Amniotic epithelial cell (primary cell): ENCODE measurements at regions not wholly inside any gene's neighbourhood (a gene's known extent, or its start where the extent isn't known, plus 50 kb on each side); places are given as distances from the start of the nearest gene placed in this dataset.

Experiments used
- DNase-seq: peaks from one replicate; pipeline ENCODE4 v3.0.0-alpha.2; 2010; ENCODE audit warnings: low read depth

GRCh38 chr11:112401036-112401769 lies 140.5 kb upstream of the PLET1 start:
- no peak for DNase-seq

DNA sequence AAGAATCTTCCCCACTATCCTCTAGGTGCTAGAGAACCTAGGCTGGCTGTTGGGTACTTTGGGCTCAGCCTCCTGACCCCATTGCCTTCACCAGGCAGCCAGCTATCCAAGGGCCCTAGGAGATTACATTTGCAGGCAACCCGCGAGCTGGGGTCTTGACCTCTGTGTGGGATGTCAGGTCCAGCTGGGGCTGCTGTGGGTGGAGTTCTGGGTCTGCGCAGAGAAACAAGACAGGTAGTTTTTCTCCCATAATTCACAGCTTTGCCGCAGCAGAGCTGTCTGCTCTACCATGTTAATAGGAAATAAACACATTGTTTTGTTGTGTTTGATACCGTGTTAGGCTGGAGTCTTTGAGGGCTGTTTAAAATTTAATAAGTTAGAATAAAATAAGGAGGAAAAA lies 142.8 kb upstream of the PLET1 start:
- DNase-seq: no peak

DNA sequence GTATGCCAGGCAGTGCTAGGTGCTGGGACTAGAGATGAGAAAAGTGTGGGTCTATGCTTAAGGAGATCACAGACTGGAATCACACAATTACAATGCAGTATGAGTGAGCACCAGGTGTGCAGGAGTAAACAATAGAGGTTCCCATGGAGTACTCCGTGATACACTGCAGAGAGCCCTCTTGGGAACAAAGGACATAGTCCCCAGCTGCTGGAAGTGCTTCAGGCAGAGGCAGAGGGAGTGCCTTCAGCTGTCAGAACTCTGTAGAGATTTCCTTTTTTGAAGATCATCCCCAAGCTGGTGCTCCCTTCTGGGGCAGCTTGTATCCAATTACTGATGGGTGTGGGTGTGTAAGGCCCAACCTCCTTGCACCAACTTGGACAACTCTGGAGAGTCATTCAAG lies 143.5 kb upstream of the PLET1 start:
- no peak for DNase-seq

DNA sequence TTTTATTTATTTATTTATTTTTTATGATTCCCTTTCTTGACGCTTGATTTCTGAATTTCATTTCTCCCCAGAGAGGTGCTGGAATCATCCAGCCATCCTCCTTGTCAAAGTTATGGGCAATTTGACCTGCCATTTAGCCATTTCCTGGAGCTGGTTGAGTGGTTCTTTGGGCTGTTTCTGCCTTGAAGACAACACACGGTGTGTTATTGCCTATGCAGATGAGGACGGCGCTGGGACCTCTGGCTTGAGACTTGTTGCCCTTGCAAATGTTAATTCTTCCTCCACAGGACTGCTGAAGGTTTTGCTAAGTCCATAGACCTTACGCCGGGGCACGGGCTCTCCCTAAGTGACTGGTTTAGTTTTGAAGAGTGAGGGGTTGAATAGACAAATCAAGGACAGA lies 147.9 kb upstream of the PLET1 start:
- DNase-seq: no peak

DNA sequence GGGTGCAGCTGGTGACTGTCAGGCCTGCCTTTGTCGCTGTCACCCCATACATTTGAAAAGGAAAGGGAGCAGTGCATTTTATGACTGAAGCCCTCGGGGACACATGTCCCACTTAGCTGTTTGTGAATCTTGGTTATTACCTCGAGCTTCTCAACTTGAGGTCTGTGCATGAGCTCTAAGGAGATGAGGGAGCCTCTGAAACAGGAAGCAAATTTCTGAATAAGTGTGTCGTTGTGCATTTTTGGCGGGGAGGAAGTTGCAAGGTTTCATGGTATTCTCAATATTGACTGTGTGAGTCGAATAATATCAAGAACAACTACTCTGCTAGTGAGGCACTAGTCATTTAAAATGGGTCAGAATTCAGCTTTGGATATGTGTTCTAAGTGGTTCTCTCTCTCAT lies 149.7 kb upstream of the PLET1 start:
- no peak for DNase-seq

DNA sequence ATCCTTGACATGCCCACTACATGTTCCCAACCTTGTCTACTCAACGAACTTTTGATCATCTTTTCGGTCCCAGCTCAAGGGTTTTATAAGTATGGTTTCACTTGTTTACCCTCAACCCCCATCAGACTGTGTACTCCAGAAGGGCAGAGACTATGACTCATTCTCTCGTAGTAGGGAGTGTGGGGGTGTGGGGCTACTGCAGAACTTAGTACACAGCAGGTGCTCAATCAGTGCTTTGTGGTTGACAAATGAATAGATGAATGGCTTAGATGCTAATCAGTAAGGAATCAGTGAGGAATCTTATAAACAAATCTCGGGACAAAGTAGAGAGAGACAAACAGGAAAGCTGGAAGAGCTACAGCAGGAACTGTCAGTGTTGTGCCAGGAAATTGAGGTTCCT lies 151.7 kb upstream of the PLET1 start:
- DNase-seq: peak; percentile 38

DNA sequence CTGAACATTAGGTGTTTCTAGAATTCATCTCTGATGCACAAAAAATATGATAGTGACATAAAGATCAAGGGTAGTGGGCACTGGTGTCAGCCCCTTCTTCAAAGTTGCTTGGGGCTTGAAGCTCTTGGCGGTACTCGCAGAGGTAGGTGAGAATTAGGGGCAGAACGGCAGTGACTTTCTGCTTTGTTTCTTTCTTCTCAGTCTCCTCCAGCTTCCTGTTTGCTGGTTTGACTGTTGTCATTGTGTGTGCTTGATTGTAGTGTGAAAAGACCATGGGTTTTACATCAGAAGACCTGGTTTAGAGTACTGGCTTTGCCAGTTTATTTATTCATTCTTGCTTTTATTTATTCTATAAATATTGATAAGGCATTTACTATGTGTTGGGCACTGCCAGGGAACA lies 156.7 kb upstream of the PLET1 start:
- DNase-seq: no peak

GRCh38 chr11:112418438-112418837 lies 157.8 kb upstream of the PLET1 start:
- DNase-seq: no peak

GRCh38 chr11:112421879-112422278 lies 161.2 kb upstream of the PLET1 start:
- no peak for DNase-seq

GRCh38 chr11:112425121-112425520 lies 164.5 kb upstream of the PLET1 start:
- DNase-seq: no peak

- no peak for DNase-seq
These were observed 176.4 kb upstream of the PLET1 start for GRCh38 chr11:112437096-112437495.

- no peak for DNase-seq
These were observed 179.0 kb upstream of the PLET1 start for GRCh38 chr11:112439614-112440013.

DNA sequence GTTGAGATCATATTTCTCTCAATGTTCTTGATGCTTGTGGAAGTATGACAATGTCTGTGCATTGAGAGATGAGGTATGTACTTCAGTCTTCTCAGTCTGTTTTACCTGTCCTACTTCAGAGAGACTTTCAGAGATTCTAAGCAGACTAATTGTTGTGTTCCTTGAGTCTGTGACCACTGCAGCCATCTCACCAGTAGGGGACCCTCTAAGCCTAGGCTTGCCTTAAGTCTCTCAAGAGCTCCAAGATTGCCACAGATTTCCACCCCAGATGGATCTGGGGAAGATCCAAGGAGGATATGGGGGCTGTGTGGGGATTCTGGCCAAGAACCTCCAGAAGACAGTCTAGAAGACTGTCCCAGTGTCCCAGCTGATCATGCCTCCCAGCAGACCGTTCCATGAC lies 179.9 kb upstream of the PLET1 start:
- DNase-seq: peak; percentile 1

DNA sequence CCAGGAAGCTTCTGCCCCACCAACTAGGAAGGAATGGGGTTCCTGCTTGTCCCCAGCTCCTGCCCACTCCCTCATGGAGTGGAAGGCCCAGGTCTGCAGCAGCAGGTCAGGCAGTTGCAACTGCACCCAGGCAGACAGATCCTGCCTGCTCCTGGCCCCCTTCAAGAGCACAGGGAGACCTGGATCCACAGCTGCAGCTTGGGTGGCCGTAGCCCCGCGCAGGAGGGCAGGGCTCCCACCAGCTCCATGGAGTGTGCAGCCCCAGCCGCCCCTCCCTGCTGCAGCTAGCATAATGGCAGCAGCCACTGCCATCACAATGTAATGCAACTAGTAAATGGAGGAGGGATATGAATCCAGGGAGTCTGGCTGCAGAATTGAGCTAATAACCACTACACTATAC lies 187.5 kb upstream of the PLET1 start:
- no peak for DNase-seq

- DNase-seq: no peak
These were observed 188.1 kb upstream of the PLET1 start for GRCh38 chr11:112448806-112449205.

GRCh38 chr11:112451250-112451649 lies 190.6 kb upstream of the PLET1 start:
- no peak for DNase-seq

DNA sequence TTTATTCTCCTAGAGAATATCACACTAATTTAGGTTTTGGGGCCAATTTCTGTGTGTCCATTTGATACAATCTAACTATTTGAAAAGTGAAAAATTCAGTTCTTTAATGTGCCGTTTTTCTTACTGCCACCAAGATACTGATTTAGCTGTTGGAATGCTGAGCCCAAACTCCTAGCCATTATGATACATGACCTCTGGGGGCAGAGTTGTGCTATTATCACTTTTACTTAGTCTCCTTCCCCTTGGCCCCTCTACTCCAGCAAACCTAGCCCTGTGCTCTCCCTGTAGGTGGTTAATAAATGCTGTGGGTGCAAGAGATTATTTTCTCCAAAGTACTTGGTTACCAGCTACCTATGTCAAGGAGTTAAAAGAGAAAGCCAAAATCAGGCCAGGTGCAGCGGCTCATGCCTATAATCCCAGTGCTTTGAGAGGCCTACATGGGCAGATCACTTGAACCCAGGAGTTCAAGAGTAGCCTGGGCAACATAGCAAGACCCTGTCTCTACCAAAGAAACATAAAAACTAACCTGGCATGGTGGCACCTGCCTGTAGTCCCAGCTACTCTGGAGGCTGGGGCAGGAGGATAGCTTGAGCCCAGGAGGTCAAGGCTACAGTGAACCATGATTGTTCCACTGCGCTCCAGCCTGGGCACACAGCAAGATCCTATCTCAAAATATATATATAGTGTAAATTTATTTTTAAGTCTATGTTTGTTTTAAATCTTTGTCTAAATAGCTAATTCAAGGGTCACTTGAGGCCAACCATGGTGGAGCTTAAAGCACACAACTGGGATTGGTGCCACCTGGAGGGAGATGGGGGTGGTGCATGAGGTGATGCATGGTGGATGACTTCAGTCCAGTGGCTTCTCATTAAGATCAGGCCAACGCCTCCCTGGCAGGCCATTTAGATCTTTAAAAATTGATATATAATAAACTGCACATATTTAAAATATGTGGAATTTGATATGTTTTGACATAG lies 193.2 kb upstream of the PLET1 start:
- peak; percentile 52 for DNase-seq

DNA sequence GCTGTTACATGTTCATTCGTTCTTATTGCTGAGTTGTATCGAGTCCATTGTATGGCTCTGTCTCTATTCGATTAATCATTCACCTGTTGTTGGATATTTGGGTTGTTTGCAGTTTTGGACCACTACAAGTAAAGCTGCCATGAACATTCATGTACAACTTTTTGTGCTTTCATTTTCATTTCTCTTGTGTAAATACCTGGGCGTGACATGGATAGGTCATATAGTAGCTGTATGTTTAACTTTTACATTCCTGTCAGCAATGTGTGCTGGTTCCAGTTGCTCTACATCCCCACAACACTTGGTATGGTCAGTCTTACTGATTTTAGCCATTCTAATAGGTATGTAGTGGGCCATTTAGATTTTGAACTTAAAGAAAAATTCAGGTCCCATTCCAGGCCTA lies 194.2 kb upstream of the PLET1 start:
- no peak for DNase-seq

DNA sequence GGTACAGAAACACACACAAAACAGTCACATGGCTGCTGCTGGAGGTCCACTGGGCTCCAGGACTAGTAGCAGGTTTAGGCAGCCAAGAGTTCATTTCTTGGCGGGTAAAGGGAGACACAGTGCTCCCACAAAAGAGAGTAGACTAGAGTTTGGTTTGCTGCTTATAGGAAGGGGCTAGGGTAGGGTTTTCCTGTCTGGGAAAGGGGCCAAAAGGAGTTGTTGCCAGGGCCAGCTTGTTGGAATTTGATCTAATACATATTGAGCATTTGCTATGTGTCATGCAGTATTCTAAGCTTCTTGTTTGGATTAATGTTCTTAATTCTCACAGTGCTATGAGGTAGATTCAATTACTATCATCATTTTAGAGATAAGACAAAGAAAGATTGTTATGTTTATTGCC lies 195.1 kb upstream of the PLET1 start:
- DNase-seq: no peak

DNA sequence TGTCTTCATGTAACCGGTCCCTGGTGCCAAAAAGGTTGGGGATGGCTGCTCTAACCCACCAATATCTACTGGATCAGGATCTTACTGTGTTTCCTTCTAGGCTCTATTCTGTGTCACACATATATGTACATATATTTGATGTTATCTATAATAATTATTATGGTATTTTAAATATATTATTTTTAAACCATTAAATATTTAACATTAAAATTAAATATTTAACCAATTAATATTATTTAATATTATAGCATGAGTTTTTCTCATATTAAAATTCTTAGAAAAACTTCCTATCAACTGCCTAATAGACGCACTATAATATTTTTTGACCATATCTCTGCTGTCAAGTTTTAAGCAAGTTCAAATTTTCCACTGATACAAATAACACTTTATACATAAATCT lies 196.9 kb upstream of the PLET1 start:
- no peak for DNase-seq

DNA sequence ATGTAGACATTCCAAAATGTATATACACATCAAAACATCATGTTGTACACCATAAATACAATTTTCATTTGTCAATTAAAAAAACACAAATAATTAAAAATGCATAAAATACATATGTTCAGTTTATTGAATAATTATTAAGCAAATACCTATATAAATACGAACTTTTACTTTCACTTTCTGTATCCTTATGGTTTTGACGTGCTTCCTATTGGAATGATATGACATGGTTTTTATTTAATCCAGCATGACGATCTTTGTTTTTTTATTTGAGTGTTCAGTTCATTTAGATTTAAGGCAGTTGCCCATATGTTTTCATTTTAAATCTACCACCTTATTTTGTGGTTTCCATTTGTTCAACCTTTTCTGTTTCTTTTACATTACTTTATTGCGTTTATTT lies 198.3 kb upstream of the PLET1 start:
- DNase-seq: peak; percentile 4

DNA sequence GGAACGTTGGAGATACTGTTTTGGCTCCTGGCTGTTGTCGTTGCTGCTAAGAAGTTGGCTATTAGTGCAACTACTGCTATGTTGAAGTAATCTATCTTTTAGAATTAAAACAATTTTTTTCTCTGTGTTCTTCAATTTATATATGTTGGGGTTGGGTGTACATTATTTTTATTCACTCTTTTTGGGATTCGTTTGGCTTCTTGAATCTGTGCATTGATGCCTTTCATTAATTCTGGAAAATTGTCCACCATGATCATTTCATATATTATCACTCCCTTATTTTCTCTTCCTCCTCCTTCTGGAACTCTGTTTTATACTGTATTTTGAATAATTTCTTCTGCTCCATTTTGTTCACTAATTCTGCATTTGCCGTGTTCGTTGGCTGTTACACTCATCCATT lies 199.5 kb upstream of the PLET1 start:
- DNase-seq: no peak

- no peak for DNase-seq
These were observed 204.3 kb upstream of the PLET1 start for GRCh38 chr11:112464949-112465348.
